Endodermal cell (in vitro differentiated cells): ENCODE measurements at regions not wholly inside any gene's neighbourhood (a gene's known extent, or its start where the extent isn't known, plus 50 kb on each side); places are given as distances from the start of the nearest gene placed in this dataset.

Experiments used
- DNase-seq: peaks from one replicate; pipeline ENCODE4 v3.0.0-alpha.2; 2017
- H3K27ac ChIP-seq: 2 replicates; pipeline ENCODE4 v1.5.1; 2013; ENCODE audit warnings: mild to moderate bottlenecking, low read depth, low read length, moderate library complexity
- H3K27me3 ChIP-seq: 2 replicates; pipeline ENCODE4 v1.6.1; 2013; ENCODE audit warnings: mild to moderate bottlenecking, low read length, moderate library complexity; ENCODE audit not compliant: insufficient read depth, control insufficient read depth, poor library complexity, severe bottlenecking
- H3K36me3 ChIP-seq: 2 replicates; pipeline ENCODE4 v1.7.0; 2013; ENCODE audit warnings: mild to moderate bottlenecking, low read length, moderate library complexity; ENCODE audit not compliant: control insufficient read depth, insufficient read depth
- H3K4me1 ChIP-seq: one replicate; pipeline ENCODE4 v1.7.0; 2013; ENCODE audit warnings: low read length; ENCODE audit not compliant: control insufficient read depth, insufficient read depth
- H3K4me3 ChIP-seq: 2 replicates; pipeline ENCODE4 v1.5.1; 2013; ENCODE audit warnings: mild to moderate bottlenecking, low read length, moderate library complexity
- H3K9ac ChIP-seq: 2 replicates; pipeline ENCODE4 v1.6.1; 2013; ENCODE audit warnings: mild to moderate bottlenecking, low read length, moderate library complexity; ENCODE audit not compliant: poor library complexity, severe bottlenecking; ENCODE audit errors: extremely low read depth
- H3K9me3 ChIP-seq: 2 replicates; pipeline ENCODE4 v1.6.1; 2013; ENCODE audit warnings: mild to moderate bottlenecking, low read length, moderate library complexity; ENCODE audit not compliant: control insufficient read depth
- H3K27ac Mint-ChIP-seq: 2 replicates; pipeline ENCODE4 v1.8.0; 2020; ENCODE audit warnings: mixed read lengths
- H3K27me3 Mint-ChIP-seq: 2 replicates; pipeline ENCODE4 v1.8.0; 2021; ENCODE audit warnings: mild to moderate bottlenecking, mixed read lengths; ENCODE audit not compliant: insufficient read depth
- H3K36me3 Mint-ChIP-seq: 2 replicates; pipeline ENCODE4 v1.8.0; 2020; ENCODE audit warnings: low read depth, mixed read lengths
- H3K4me1 Mint-ChIP-seq: 2 replicates; pipeline ENCODE4 v1.8.0; 2020; ENCODE audit warnings: mixed read lengths
- H3K4me3 Mint-ChIP-seq: 2 replicates; pipeline ENCODE4 v1.8.0; 2020; ENCODE audit warnings: mild to moderate bottlenecking, moderate library complexity, mixed read lengths
- H3K9me3 Mint-ChIP-seq: 2 replicates; pipeline ENCODE4 v1.8.0; 2020; ENCODE audit warnings: mild to moderate bottlenecking, mixed read lengths
- WGBS, 2 experiments: methylation state at CpG; one replicate each; pipeline versions ENCODE4 v1.1.5 to v1.1.7; 2013; ENCODE audit warnings: missing lambda C conversion rate in 2 of 2, mixed read lengths in 1 of 2; ENCODE audit not compliant: insufficient coverage in 1 of 2, insufficient read length in 1 of 2; 5-methylcytosine and 5-hydroxymethylcytosine counted together
- TF ChIP-seq, protein P1 (sequence below): fragments of 200-600 bp; sonication (generic); conservative IDR thresholded peaks from 2 replicates; pipeline ENCODE4 v1.5.0; 2021; ENCODE audit warnings: antibody characterized with exemption, mild to moderate bottlenecking

DNA sequence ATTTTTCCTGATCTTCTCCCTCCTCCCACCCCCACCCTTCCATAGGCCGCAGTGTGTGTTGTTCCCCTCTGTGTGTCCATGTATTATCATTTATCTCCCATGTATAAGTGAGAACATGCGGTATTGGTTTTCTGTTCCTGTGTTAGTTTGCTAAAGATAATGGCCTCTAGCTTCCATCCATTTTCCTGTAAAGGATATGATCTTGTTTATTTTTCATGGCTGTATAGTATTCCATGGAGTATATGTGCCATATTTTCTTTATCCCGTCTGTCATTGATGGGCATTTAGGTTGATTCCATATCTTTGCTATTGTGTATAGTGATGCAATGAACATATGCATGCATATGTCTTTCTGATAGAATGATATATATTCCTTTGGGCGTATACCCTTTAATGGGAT is 173.3 kb upstream of the NAALADL2 start:
- no peaks in the 10 kb centered on the region for H3K4me1 ChIP-seq
- 83 to 97% methylated on average over 1 to 4 of the region's 4 CpGs for WGBS, 2 experiments
- Mint-ChIP-seq H3K36me3 (no peaks in the 10 kb centered on the region), H3K27ac (no peak overlapping the region), H3K4me3 (no peak overlapping the region), H3K27me3 (no peaks in the 10 kb centered on the region), H3K9me3 (peaks cover 10% of the 10 kb centered on the region), H3K4me1 (no peaks in the 10 kb centered on the region)
- peak overlapping the region; percentile 33 for H3K4me3 ChIP-seq
- H3K9me3 ChIP-seq: peaks cover 8% of the 10 kb centered on the region
- H3K27ac ChIP-seq: no peak overlapping the region
- no peak for DNase-seq
- TF ChIP-seq, protein P1, sequence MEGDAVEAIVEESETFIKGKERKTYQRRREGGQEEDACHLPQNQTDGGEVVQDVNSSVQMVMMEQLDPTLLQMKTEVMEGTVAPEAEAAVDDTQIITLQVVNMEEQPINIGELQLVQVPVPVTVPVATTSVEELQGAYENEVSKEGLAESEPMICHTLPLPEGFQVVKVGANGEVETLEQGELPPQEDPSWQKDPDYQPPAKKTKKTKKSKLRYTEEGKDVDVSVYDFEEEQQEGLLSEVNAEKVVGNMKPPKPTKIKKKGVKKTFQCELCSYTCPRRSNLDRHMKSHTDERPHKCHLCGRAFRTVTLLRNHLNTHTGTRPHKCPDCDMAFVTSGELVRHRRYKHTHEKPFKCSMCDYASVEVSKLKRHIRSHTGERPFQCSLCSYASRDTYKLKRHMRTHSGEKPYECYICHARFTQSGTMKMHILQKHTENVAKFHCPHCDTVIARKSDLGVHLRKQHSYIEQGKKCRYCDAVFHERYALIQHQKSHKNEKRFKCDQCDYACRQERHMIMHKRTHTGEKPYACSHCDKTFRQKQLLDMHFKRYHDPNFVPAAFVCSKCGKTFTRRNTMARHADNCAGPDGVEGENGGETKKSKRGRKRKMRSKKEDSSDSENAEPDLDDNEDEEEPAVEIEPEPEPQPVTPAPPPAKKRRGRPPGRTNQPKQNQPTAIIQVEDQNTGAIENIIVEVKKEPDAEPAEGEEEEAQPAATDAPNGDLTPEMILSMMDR: no peak
- H3K9ac ChIP-seq: no peak overlapping the region
- no peaks in the 10 kb centered on the region for H3K27me3 ChIP-seq
- H3K36me3 ChIP-seq: no peaks in the 10 kb centered on the region

- Mint-ChIP-seq H3K4me3 (no peak overlapping the region), H3K9me3 (no peaks in the 10 kb centered on the region), H3K27ac (no peak overlapping the region), H3K27me3 (no peaks in the 10 kb centered on the region), H3K4me1 (peaks cover 2% of the 10 kb centered on the region), H3K36me3 (no peaks in the 10 kb centered on the region)
- DNase-seq: no peak
- H3K9me3 ChIP-seq: no peaks in the 10 kb centered on the region
- no peaks in the 10 kb centered on the region for H3K4me1 ChIP-seq
- TF ChIP-seq, protein P1: no peak
- no peaks in the 10 kb centered on the region for H3K27me3 ChIP-seq
- H3K9ac ChIP-seq: no peak overlapping the region
- H3K4me3 ChIP-seq: no peak overlapping the region
- WGBS, 2 experiments: 100% methylated on average over 1 of the region's 1 CpG; no CpG with 5 or more reads in 1 of the 2 experiments
- H3K27ac ChIP-seq: no peak overlapping the region
- no peaks in the 10 kb centered on the region for H3K36me3 ChIP-seq
Observed at GRCh38 chr3:174697310-174697709, 161.8 kb upstream of the NAALADL2 start.

GRCh38 chr3:174700736-174701135 is 158.4 kb upstream of the NAALADL2 start:
- no peaks in the 10 kb centered on the region for H3K9me3 ChIP-seq
- no peaks in the 10 kb centered on the region for H3K4me1 ChIP-seq
- H3K36me3 ChIP-seq: no peaks in the 10 kb centered on the region
- Mint-ChIP-seq H3K27me3 (no peaks in the 10 kb centered on the region), H3K9me3 (no peaks in the 10 kb centered on the region), H3K36me3 (no peaks in the 10 kb centered on the region), H3K4me3 (no peak overlapping the region), H3K27ac (no peak overlapping the region), H3K4me1 (peaks cover 2% of the 10 kb centered on the region)
- no peak for DNase-seq
- peak overlapping the region; percentile 73 for H3K27ac ChIP-seq
- H3K27me3 ChIP-seq: no peaks in the 10 kb centered on the region
- TF ChIP-seq, protein P1: no peak
- H3K9ac ChIP-seq: no peak overlapping the region
- no peak overlapping the region for H3K4me3 ChIP-seq
